NCI-H146 (cell line): ENCODE measurements at regions not wholly inside any gene's neighbourhood (a gene's known extent, or its start where the extent isn't known, plus 50 kb on each side); places are given as distances from the start of the nearest gene placed in this dataset.
"Not testable (repeated sequence)": the region's sequence is repeated elsewhere in the genome, so short reads cannot be mapped to it uniquely, and the experiment has no call there.

Source experiments
- DNase-seq: peaks from one replicate; lab custom pipeline; 2025; lab: John Stamatoyannopoulos, UW

DNA sequence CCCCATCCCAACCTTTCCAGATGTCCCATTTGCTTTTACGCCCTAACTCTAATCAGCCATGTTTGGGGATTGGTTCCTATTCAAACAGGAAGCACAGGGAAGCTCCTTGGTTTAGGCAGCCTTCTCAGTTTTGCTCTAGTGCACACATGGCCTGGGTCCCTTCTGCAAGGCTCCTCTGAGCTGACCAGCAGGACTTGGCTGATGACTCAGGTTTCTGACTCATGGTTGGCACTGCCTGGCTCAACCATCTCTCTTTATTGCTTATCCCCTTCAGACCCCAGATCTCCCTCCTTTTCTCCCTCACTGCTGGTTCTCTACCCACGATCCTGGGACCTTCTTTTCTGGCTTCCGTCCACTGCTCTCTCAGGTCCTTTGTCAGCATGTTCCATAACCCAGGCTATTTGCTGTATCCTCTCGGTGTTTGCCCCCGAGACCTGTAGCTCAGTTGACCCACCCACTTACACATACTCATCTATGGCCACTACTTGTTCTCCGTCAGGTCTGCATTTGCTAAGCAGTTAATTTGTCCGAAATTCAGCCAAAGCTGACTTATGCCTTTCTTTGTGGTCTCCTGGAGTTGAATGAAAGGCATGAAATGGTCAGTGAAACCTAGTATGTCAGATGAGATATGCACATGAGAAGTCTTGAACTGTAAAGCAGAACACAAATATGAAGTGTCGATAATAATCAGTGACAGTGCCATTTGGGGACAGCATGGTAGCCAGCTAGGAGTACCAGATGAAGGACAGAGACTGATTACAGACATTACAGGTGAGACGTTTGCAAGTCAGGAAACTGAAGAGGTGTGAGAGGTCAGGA lies 323.5 kb upstream of the ROPN1 start:
- no peak for DNase-seq

DNA sequence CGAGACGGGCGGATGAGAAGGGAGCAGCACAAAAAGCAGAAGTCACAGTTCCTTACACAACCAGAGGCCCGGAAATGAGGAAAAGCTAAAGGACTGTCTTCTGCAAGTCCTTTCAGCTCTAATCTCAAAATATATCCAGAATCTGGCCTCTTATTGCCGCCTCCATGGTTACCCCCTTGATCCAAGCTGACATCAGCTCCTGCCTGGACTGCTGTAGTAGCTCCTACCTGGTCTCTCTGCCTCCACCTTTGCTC lies 324.0 kb upstream of the ROPN1 start:
- DNase-seq = no peak

DNA sequence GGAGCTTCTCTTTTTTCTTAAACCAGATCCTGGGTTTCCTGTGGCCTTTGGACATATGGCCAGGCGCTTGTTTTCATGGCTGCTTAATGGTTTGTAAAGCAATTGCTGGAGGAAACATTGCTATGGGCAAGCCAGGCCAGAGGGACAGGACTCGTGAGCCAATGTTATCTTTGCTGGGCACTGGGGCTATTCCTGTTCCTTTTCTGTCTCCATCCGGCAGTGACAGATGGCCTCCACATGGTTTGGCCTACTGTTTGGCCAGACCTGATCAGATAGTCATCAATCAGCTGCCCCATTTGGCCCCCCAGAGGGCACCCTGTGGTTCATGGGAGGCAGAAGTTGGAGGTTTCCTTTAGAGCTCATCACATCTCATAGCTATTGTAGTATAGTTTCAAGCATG lies 326.1 kb upstream of the ROPN1 start:
- DNase-seq = peak; percentile 69

DNA sequence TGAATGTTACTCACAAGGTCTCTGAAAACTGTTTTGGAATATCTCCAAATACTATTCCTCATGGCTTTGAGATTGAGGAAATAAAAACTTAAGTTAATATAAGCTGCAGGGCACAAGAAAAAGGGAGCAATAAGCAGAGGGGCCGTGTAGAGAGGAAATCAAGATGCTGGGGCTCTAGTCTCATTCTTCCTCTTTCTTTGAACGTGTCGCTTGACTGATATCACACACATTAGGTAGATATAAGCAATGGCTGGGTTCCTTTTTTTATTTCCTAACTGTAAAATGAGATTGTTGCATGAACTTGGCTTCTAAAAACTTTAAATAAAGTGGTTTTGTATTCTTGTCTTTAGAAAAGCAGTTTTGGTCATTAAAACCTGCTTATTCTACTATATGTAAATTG lies 326.7 kb upstream of the ROPN1 start:
- no peak for DNase-seq

DNA sequence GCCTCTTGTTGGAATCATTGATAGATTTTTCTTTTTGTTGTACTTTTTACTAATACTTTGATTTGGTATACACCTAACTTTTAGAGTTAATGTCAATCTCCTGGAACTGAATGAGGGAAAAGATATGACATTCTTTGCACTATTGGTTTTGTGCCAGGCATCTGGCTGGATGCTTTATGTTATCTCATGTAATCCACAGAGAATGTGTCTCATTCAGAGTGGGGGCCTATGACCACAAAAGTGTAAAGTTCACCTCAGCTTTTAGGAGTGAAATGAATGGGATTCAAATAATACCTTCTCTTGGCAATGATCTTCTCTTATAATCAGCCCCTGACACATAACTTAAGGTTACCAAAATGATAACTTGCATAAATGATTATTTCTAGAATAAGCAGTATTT lies 329.1 kb upstream of the ROPN1 start:
- no peak for DNase-seq

DNA sequence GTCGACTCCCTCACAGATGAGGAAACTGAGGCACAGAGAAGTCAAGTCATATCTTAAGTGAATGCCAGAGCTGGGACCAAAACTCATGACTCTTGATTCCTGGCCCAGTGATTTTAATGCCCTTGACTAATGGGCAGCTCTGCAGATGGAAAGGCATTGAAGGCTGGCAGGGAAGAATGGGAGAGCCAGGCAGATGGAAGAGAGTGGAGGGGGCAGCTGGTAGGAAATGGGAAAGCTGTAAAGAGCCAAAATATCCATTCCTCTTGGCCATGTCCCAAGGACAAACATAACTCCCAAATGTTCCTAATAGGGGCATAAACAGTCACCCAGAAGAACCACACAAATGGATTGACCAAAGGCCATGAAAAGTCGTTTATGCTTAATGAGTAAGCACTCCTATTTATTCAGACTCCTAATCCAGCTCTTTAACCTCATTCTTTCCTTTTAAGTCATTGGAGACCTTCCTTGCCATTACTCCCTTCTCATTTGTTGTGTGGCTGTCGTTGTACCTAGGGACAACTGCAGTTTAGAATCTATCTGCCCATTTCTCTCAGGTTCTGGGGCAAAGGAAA lies 330.5 kb upstream of the ROPN1 start:
- DNase-seq = peak; percentile 51

DNA sequence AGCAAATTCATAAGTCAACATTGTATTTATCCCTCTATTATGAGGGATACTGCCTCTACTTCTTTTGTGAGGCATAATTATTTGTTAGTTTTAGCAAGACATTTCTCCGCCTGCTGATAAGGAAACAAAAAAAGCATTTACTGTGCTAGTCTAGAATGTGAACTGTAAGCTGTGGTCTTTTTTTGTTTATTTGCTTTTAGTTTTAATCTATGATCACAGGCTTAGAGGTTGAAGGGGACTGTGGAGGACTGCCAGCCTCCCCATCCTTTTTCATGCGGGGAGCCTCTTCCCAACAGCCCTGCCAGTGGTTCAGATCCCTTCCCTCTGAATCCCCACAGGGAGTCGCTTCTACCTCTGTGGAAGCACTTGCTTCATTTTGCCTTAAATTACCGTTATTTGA lies 331.0 kb upstream of the ROPN1 start:
- DNase-seq = peak; percentile 95

DNA sequence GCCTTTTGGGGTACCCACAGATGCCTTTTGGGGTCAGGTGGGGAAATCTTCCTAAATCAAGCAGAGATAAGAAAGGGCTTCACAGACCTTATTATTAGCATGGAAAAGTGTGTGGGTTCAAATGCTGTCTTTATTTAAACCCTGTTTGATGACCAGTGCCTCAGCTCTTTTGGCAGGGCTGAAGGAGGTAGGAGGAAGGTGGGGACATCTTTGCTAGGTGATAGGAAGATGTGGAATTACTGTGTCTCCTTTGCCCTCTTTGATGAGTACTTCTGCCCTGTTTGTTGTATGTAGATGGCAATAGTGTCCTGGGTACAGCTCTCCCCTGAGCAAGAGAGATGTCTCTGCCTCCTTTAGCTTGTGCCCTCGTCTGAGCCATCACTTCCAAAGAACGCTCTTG lies 333.3 kb upstream of the ROPN1 start:
- no peak for DNase-seq

DNA sequence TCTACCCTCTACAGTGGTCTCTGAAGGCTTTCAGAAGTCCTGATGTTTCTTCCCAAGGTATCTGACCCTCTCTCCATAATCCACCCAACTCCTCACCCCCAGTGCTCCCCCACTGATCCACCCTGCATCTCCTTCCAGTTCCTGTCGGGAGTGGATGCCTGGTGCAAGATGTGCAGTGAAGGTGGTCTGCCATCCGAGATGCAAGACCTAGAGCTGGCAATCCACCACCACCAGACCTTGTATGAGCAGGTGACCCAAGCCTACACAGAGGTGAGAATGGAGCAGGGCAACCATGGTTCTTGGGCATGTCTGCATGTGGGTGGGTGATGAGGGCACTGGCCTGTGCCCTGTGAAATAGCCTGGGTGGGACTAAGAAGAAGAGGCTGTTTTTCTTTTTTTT lies 337.8 kb upstream of the ROPN1 start:
- no peak for DNase-seq

DNA sequence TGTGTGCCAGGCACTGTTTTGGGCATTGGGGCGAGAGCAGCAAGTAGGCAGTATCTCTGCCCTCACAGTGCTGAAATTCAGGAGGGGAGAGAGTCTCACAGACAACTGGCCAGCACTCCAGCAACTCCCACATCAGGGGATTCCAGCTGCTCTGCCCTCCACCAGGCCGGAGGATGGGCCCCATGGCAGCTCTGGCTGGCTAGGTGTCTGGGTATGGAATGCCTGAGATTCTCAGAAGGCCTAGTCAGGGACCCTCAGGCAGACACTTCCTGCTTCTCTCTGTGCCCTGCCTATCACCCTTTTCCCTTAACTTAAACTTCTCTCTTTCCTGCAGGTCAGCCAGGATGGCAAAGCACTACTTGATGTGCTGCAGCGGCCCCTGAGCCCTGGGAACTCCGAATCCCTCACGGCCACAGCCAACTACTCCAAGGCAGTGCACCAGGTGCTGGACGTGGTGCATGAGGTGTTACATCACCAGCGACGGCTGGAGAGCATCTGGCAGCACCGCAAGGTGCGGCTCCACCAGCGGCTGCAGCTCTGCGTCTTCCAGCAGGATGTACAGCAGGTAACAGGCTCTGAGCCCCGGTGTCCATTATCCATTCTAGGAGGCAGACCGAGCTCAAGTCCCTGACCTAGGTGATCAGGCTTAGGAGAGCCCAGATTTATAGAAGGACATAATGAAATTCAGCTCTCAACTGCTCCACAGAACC lies 342.2 kb upstream of the ROPN1 start:
- no peak for DNase-seq

DNA sequence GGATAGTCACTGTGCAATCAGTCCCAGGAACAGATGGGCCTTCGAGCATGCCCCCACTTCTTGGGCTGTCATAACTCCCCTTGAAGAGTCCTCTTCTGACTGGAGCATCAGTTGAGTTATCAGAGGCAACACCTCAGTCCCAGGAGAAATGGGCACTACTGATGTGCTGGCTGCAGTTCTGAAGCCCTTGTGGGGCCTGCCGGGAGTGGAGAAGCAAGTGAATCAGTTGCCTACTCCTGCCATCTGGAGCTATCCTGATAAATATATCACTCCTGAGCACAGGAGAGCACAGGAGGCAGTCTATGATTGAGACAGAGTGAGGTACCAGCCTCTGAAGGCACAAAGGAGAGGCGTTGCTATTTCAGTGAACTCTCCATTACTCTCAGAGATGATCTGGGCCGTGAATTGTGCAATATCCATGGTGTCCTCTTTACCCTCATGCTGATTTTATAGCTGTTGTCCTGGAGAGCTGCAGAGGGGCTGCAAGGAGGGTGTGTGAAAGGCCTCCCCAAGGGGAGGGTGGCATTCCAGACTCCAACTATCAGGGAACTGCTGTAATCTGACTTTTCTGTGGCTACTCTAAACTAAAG lies 344.2 kb upstream of the ROPN1 start:
- DNase-seq = no peak

DNA sequence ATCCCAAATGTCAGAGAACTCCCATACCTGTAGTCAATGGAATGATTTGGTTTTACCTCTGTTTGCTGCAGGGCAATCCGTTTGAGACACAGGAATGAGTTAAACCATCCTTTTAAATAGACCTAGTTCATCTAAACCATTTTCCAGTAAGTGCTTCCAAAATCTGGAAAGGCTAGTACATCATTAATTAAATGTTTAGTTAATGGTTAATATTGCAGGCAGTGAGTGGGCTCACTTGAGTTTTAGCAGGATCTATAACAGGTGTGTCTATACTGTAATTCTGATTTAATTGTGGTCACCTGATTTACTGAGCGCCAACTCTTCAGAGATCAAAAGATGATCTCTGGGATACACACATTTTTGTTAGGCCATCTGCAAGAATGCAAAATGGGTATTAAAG lies 353.9 kb upstream of the ROPN1 start:
- no peak for DNase-seq

DNA sequence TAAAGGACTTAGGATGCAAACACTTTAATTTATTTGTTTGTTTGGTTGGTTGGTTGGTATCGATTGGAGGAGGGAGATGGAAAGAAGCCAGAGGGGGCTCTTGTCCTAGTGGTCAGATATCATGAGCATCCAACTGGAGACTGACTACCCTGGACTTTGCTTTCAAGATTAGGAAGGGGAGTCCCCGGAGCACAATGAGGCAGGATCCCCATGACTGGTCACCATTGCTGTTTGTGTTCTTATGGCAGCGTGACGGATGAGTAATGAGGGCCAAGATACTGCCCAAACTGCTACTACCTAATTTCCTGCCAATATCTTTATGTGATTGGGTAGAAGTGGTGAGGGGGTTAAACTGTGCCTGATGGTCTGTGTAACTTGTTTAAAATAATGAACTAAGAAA lies 354.6 kb upstream of the ROPN1 start:
- no peak for DNase-seq

DNA sequence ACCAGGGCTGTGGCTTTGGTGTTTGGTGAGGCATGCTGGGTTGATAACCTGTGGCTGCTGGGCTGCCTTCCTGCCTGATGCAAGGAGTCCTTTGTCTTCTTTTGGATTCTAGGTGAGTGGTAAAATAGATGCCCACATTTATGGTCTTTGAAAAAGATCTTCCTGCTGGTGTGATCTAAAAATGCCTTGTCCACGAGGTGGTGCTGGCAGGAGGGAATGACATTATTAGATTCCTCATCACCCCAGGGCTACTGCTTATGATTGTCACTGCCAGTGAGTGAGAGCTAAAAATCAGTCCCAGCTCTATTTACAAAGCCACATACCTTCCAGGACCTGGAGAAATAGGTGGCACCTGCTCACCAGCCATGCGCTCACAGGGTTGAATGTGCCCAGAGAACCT lies 355.5 kb upstream of the ROPN1 start:
- DNase-seq = peak; percentile 94

DNA sequence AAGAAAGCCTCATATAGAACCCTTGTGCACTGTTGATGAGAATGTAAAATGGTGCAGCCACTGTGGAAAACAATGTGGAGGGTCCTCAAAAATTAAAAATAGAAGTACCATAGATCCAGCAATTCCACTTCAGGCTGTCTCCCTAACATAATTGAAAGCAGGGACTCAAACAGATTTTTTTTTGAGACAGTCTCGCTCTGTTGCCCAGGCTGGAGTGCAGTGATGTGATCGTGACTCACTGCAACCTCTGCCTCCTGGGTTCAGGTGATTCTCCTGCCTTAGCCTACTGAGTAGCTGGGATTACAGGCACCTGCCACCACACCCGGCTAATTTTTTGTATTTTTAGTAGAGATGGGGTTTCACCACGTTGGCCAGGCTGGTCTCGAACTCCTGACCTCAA lies 356.6 kb upstream of the ROPN1 start:
- not testable (repeated sequence) for DNase-seq

DNA sequence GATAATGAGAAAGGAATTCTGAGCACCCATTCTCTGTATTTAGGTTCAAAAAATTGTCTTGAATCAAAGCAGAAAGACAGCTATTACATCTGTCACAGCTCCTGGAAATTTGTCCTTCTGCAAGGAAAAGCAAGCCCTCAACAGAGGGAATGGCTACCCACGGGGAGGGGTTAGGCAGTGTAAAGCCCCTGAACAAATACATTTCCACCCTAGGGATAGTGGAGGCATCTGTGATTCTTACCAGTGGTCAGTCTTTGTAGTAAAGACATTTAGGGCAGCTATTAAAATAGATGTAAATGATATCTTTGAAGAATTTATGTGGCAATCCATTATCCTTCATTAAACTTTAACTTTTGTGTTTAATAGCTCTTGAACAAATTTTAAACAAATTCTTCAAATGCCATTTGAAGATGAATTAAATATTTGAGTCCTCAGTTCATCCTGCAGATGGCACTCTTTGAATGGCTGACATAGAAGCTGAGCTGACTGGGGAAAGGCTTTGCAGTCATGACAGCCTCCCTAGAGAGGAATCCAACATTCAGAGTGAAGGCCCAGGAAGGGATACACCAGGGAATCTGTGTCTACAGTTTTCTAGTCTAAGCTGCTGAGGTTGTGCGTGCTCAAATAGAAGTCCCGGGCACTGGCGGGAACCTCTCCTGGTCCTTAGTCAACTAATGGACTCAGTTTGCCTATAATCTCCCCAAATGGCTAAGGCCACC lies 359.7 kb upstream of the ROPN1 start:
- DNase-seq = peak; percentile 93

DNA sequence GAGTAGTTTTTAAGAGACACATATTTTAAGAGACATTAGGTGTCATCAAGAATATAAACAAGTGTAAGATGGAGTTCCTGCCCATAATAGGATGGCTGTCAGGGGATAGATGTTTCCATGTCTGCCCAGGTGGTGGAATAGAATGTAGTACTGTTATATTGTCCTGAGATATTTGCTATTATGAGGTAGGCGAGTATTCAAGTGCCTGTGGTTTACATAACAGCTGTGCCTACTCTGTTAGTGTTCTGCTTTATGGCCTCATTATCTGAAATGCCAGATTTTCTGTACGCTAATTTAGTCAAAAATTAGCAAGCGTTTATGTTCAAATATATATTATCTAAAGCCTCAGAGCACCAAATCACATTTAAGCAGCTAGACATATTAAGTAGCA lies 360.2 kb upstream of the ROPN1 start:
- peak; percentile 79 for DNase-seq

DNA sequence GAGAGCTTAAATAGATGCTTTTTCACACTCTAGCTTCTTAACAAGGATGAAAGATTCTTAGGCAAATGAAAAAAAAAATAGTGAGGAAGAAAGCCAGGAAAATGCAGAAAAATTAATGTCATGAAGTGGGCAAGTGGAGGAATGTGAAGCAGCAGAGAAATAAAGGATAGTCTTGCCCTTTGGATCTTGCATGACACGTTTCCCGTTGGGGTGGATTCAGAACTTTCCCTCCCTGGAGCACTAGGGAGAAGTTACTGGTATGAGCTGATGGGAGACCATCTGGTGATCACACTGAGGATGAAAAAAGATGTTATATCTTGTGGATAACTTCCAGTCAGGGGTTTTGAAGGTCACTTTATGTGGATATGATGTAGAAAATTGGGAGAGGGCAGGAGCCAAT lies 361.8 kb upstream of the ROPN1 start:
- DNase-seq = no peak

DNA sequence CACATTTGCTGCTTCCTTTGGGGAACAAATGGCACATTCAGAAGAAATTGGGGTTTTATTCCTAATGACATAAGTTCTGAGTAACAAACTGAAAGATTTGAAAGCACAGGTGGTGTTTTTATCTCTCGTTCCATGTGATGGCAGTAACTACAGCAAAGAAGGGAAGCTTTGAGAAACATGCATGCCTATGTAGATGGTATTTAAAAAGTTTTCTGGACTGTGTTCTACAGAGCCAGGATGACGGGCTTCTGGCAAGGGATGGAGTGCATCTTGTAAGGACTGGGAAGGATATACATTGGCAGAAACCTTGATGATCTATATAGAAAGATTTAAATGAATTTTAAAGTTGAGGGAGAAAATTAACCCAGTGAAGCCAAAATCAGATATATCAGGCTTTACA lies 362.2 kb upstream of the ROPN1 start:
- DNase-seq = no peak

DNA sequence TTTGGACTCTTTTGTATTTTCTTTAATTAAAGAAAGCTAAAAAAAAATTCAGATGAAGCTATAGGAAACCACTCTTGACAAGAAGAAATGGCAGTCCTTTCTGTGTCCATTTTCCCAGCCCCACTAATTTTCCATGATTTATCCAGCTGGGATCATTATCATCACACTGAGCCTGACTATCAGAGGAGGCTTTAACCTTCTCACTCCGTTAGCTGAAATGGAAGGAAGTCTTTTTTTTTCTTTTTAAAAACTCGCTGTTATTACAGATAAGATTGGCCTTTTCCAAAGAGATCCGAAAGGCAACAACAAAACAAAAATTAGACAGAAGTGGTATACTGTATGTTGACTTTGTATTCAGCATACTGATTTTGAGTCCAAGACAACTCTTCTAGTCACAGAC lies 366.2 kb upstream of the ROPN1 start:
- DNase-seq = no peak

DNA sequence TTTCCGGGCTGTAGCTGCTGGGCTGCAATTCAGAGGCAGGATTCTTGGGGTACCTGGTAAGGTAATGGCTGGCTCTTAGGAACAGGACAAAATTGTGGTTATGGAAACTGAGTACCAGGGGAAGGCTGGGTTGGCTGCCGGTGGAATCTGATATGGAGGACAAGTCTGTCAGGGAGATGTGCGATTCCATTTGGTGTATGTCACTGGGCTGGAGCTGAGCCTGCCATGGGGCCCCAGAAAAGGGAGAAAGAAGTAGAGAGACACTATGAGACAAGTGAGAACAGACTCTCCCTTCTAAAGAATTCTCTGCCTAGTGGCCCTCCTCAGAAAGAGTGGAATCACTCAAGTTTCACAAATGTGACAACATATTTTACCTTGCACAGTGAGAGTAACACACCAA lies 368.2 kb upstream of the ROPN1 start:
- no peak for DNase-seq

DNA sequence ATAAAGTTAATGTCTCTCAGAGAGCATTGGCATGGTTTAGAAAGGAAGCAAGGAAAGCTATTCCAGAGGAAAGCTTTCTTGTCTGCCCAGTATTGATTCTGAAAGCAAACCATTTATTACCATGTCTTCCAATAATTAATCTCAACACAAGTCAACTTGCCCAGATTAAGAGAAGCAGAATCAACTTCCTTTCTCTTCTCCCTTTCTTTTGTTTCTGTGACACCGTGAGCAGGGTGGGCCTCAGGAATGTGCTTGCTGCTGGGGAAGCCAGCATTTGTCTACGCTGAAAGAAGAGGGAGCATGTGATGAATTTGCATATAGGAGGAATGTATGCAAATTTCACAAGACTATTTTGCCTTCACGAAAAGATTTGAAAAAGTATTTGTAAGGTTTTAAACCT lies 368.6 kb upstream of the ROPN1 start:
- DNase-seq = peak; percentile 70

DNA sequence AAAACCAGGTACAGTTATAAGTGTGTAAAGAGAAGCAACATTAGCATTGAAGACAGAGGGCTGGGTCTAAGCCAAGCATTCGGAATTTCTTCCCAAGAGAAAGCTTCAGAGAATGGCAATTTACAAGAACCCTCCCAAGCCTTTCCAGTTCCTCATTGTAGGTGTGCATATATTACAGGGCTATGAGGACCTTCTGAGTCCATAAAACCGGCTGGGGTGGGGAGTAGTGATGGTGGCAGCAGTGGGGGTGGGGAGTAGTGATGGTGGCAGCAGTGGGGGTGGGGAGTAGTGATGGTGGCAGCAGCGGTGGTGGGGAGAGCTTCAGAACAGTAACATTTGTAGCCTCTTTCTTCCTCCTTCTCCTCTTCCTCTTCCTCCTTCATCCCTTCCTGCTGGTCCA lies 368.7 kb upstream of the UMPS start:
- peak; percentile 76 for DNase-seq
